ENCODE measurements at regions not wholly inside any gene's neighbourhood (a gene's known extent, or its start where the extent isn't known, plus 50 kb on each side); places are given as distances from the start of the nearest gene placed in this dataset.

DNA sequence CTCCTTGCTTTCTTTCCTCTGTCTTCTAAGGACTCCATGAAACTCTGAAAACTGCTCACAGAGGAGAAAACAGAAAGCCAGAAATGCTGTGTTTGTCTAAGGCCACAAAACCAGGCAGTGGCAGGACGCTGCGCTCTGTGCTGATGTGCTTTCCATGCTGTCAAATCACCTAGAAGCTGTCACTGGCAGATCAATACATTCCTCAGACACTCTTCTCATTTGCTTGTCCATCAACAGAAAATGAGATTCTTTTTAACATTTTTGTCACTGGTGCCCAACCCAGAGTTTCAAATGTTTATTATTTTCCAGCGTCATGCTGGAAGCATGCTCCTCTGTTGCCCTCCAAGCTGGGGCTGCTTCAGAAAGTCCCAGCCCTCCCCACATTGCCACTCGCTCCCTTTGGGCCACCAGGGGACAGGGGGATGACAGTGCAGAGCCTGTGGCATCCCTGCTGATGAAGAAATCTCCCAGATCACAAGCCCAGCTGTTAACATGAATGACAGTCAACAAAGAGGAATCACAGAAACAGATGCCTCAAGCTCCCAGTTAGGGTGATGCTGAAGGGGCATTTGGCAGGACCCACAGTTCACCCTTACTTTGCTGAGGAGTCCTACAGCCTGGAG, 117.5 kb upstream of the MEIS1 start:
- no peak for TF ChIP-seq CTCF (IDR thresholded peaks at IDR 0.05)
- Histone ChIP-seq H3K4me3 (no peak overlapping the region), H3K36me3 (no peaks in the 10 kb centered on the region), H3K4me1 (ENCODE audit: control insufficient read depth in 1 of 2, low read depth in 2 of 2) (no peaks in the 10 kb centered on the region), H3K27ac (no peak overlapping the region), H3K9me3 (no peaks in the 10 kb centered on the region), H3K27me3 (replicated peaks; ENCODE audit: insufficient read depth) (no peaks in the 10 kb centered on the region)
- DNase-seq (ENCODE audit: low spot score): no peak
- ATAC-seq (ENCODE audit: insufficient number of reproducible peaks, low FRiP score, low read depth): no peak

- Histone ChIP-seq H3K9me3 (peaks cover 2% of the 10 kb centered on the region), H3K27me3 (replicated peaks; ENCODE audit: insufficient read depth) (no peaks in the 10 kb centered on the region), H3K4me1 (ENCODE audit: control insufficient read depth in 1 of 2, low read depth in 2 of 2) (peaks cover 7 to 21% of the 10 kb centered on the region in 2 donors), H3K27ac (peak overlapping the region in 1 of 2 donors; percentile 27), H3K36me3 (no peaks in the 10 kb centered on the region), H3K4me3 (no peak overlapping the region)
- no peak for DNase-seq (ENCODE audit: low spot score)
- TF ChIP-seq CTCF (IDR thresholded peaks at IDR 0.05): no peak
- no peak for ATAC-seq (ENCODE audit: insufficient number of reproducible peaks, low FRiP score, low read depth)
Measured at GRCh38 chr2:66306483-66306882, 128.4 kb upstream of the MEIS1 start.

DNA sequence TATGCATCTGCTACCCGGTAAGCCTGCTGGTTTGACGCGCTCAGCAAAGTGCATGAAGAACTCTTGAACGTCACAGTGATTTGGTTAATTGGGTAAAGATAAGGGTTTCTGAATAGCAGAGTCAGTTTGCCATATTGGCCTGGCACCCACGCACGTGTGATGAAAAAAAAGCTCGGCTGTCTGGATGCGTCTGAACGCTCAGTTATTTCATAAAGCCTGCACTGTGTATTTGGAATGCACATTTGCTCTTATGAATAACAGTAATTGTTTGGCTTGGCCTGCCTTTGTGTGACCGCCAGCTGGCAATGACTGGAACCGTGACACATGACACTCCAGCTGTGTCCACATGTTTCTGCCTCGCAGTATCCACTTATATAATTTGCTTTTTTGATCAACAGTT, 129.2 kb upstream of the MEIS1 start:
- H3K27ac ChIP-seq: peak overlapping the region in 1 of 2 donors; percentile 5
- ATAC-seq (ENCODE audit: insufficient number of reproducible peaks, low FRiP score, low read depth) (no peak), DNase-seq (ENCODE audit: low spot score) (peak; percentile 9)
- H3K36me3 ChIP-seq: no peaks in the 10 kb centered on the region
- peaks cover 7 to 21% of the 10 kb centered on the region in 2 donors for H3K4me1 ChIP-seq (ENCODE audit: control insufficient read depth in 1 of 2, low read depth in 2 of 2)
- peak overlapping the region; percentile 49 for H3K4me3 ChIP-seq
- H3K27me3 ChIP-seq (replicated peaks; ENCODE audit: insufficient read depth): no peaks in the 10 kb centered on the region
- no peaks in the 10 kb centered on the region for H3K9me3 ChIP-seq
- TF ChIP-seq CTCF (IDR thresholded peaks at IDR 0.05): no peak

DNA sequence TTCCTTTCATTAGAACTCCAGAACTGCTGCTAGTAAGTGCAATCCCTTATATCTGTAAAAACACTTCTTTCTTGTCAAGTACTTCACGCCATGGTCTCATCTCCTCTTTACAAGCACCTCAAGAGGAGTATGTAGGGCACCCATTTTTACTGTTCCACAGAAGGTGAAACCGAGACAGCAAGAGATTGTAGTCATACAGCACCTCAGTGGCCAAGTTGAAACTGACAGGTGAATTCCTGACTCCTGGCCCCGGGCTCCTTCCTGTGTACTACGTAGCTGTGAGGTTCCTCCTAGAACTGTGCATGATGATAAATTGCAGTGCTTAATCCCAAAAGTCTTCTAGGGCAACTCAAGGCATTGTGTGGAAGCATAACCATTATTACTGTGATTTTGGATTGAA, 131.5 kb upstream of the MEIS1 start:
- no peak for TF ChIP-seq CTCF (IDR thresholded peaks at IDR 0.05)

GRCh38 chr2:66301767-66302140, 133.2 kb upstream of the MEIS1 start:
- H3K4me1 ChIP-seq (ENCODE audit: control insufficient read depth in 1 of 2, low read depth in 2 of 2): peaks cover 12 to 28% of the 10 kb centered on the region in 2 donors
- peak overlapping the region; percentile 83 to 84 for H3K27ac ChIP-seq
- no peak for TF ChIP-seq CTCF (IDR thresholded peaks at IDR 0.05)
- ATAC-seq (ENCODE audit: insufficient number of reproducible peaks, low FRiP score, low read depth) (no peak), DNase-seq (ENCODE audit: low spot score) (no peak)
- H3K4me3 ChIP-seq: peak overlapping the region; percentile 64
- no peaks in the 10 kb centered on the region for H3K36me3 ChIP-seq
- H3K9me3 ChIP-seq: no peaks in the 10 kb centered on the region
- no peaks in the 10 kb centered on the region for H3K27me3 ChIP-seq (replicated peaks; ENCODE audit: insufficient read depth)

More for the DNA sequence above, 131.5 kb upstream of the MEIS1 start:
- Histone ChIP-seq H3K27me3 (replicated peaks; ENCODE audit: insufficient read depth) (no peaks in the 10 kb centered on the region), H3K27ac (no peak overlapping the region), H3K36me3 (no peaks in the 10 kb centered on the region), H3K4me1 (ENCODE audit: control insufficient read depth in 1 of 2, low read depth in 2 of 2) (peaks cover 12 to 28% of the 10 kb centered on the region in 2 donors), H3K9me3 (no peaks in the 10 kb centered on the region), H3K4me3 (no peak overlapping the region)
- no peak for ATAC-seq (ENCODE audit: insufficient number of reproducible peaks, low FRiP score, low read depth)
- no peak for DNase-seq (ENCODE audit: low spot score)
